GM19438 (cell line): ENCODE measurements at regions not wholly inside any gene's neighbourhood (a gene's known extent, or its start where the extent isn't known, plus 50 kb on each side); places are given as distances from the start of the nearest gene placed in this dataset.

ENCODE experiments used
- ATAC-seq: cut with Tn5 transposase; IDR thresholded peaks from one replicate; pipeline ENCODE4 v1.9.1; 2021; ENCODE audit warnings: low read depth; ENCODE audit not compliant: unreplicated experiment

DNA sequence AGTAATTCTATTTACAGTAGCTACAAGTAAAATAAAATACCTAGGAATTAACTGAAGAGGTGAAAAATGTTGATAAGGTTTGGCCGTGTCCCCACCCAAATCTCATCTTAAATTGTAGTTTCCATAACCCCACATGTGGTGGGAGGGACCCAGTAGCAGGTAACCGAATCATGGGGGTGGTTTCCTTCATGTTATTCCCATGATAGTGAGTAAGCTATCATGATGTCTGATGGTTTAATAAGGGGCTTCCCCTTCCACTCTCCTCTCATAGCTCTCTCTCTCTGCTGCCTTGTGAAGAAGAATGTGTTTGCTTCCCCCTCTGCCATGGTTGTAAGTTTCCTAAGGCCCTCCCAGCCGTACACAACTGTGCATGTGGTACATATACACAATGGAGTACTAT, 1170.7 kb downstream of the BCL11B start:
- no peak for ATAC-seq

DNA sequence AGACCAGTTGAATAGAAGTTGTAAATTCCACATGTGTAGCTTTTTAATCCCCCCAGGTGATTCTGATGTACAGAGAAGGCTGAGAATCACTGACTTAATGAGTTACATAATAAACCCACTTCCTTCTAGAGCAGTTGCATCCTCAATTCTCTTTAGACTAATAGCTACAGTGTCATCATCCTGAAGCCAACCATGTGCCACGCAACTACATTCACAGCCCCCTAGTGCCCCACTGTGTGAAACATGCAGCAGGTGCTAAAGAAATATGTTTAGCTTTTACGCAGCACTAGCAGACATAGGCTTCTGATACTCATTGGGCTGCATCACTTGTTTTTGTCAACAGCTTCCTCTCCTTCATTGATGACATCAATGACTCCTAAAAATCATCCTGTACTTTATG, 1168.3 kb downstream of the BCL11B start:
- ATAC-seq = no peak

DNA sequence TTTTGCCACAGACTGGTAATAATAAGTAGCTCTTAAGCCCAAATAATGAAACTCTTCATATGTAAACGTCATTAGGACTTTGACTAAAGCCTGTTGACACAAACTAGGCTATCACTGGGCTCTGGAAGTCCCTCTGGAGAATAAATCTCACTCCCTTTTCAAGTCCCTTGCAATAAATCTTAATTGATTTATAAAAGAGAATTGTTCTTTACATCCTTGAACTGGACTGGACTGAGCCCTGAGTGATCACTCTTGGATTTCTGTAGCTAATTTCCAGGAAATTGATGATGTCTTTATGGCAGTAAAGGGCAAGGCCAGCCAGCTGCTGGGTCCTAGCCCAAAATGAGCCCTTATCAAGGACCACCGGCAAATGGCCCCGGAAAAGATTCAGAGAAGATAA, 1162.7 kb downstream of the BCL11B start:
- ATAC-seq = no peak

DNA sequence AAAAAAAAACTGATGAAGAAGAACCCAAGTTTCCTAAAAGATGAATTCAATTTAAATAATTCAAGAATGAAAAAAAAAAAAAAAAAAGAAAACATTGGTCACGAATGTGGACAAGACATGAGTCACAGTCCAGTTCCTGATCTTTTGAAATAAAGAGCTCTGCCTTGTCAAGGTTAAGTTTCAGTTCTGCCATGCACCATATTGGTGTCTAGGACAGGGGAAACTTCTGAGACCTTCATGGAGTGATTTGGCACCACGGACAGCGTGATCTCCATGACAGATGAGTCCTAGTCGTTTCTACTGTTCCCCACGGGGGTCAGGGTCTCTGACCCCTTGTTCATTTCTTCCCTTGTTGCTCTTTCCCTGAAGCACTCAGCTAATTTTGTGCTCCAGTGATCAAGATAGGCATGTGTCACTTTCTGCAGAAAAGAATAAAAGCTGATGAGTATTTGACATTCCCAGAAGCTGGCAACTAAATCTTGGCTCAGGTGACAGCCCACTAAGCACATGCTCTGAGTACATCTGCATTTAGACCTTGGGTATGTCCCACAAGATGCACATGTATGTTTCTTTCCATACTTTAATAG, 1159.7 kb downstream of the BCL11B start:
- ATAC-seq = no peak

DNA sequence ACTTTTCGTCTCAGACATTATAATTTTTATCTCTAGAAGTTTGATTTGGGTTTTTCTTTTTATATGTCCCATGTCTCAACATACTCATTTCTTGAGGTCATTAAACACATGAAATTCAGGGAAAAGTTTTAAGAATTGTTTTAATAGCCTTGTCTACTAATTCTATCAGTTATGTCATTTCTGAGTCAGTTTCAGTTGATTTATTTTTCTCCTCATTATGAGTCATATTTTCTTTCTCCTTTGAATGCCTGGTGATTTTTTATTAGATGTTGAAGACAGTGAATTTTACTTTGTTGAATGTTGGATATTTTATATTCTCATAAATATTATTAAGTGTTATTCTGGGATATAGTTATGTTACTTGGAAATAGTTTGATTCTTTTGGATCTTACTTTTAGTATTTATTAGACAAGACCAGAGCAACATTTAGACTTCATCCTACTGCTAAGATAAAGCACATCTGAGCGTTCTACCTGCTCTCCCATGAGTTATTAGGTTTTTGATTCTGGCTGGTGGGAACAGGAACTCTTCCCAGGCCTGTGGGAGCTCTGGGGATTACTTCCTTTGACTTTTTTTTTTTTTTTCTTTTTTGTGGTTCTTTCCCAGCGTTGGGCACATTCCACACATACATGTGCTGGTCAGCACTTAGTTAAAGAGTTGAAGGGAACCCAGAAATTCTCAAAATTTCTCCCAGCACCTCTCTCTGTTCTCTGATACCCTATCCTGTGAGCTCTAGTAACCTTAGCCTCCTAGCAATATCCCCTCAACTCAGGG, 1157.7 kb downstream of the BCL11B start:
- ATAC-seq = no peak

DNA sequence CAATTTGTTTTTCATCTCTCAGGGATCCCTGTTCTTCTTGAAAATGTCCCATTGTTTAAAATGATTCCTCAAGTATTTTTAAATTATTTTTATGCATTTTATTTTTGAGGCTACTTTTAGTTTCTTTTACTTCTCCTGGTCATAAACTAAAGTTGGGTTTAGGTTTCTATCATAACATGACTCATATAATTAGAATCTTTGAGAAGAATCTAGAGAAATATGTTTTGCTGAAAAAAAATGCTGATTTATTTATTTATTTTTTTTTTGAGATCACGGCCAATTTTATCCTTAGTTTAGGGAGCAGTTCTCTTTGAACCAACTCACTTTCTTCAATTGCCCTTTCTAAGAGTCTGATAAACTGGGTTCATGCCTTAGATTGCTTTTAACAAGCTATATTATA, 1157.1 kb downstream of the BCL11B start:
- no peak for ATAC-seq

DNA sequence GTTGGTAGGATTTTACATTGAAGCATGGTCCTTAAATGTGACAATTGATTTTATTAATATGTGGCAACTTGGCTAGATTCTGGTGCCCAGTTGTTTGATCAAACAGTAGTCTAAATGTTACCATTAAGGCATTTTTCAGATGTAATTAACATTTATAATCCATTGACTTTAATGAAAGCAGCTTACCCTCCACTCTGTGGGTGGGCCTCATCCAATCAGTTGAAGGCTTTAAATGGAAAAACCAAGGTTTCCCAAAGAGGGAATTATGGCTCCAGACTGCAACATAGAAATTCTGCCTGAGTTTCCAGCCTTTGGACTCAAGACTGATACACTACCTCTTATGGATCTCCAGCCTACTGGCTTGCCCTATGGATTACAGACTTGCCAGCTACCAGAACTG, 1153.2 kb downstream of the BCL11B start:
- no peak for ATAC-seq

DNA sequence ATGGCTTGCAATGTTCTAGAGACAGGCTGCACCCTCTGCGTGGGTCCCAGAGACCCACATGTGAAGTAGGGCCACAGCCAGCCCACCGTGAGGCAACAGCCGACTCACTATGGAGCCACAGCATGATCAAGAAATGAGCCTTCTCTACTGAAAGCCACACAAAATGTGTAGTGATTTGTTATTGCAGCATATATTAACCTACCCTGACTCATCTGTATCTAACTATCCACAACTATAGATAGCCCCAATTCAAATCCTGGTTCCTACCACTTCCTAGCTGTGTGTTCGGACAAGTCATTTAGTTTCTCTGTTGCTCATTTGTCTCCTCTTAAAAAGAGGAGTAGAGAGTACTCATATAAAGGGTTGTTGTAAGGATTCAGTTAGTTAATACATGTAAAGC, 1152.3 kb downstream of the BCL11B start:
- no peak for ATAC-seq

DNA sequence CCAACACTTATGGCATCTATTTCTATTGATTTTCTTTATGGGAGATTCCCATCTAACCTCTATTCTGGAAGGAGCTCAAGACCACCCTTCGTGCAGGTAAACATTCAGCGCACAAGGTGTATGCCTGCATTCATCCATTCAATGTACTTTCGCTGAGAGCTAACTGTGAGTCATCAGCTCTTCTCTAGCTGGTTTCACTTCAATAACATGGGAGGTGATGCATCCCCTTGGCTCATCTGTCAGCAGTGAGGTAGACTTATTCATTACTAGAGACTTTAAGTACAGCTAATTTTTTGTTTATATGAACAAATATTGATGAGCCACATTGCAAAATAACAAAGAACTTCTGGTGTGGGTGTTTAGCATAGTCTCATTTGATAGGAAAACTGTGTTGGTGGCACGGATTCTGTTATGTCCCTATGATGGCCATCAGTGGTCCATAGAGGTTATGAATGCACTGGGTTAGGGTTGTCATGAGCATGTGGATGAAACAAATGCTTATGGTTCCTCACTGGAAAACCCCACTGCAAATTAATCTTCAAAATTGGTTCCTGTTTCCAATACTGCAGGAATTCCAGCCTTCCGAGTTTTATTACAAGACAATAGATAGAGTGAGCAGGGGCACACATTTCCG, 1151.0 kb downstream of the BCL11B start:
- no peak for ATAC-seq

DNA sequence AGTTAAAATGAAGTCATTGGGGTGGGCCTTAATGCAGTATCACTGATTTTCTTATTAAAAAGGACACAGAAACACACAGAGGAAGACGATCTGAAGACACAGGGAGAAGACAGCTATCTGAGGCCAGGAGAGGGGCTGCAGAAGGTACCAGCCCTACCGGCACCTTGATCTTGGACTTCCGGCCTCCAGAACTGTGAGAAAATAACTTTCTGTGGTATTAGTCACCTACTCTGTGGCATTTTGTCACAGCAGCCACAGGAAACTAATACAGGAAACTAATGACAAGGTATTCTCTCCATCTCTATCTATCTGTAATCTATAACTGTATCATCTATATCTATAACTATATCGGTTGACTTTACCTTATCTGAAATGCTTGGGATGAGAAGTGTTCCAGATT, 1149.5 kb downstream of the BCL11B start:
- ATAC-seq = no peak

DNA sequence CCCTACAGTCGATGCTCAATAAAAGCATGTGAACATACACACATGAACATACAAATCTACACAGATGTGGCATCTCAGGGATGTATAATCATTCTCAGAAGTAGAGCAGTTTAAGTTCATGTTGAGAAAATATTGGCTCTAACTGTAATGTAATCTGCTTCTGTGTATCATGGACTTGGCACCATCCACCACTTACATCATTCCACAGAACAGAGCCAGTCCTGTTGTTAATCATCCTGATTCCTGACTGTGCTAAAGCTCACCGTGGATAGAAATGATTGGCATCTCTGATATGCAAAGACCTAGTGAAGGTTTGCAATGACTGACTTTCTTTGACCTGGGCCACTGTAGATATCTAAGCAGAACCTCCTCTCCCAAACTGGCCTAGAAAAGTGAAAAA, 1141.3 kb downstream of the BCL11B start:
- no peak for ATAC-seq

DNA sequence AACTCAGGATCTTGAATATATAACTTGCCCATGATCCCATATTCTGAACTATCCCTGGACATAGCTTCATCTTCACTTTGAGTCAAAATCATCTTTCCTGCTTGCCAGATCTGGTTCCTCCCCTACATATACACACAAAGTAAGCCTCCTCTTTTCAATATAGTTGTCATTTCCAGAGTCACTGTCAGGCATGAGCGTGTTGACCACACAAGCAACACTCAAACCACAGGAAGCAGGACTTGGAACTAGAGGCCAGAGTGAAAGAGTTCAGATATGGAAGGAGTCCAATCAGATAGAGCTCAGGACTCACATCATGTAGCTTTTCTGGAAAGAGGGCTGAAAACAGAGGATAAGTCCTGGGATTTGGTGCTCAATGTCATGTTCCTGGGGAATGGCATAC, 1140.6 kb downstream of the BCL11B start:
- no peak for ATAC-seq

DNA sequence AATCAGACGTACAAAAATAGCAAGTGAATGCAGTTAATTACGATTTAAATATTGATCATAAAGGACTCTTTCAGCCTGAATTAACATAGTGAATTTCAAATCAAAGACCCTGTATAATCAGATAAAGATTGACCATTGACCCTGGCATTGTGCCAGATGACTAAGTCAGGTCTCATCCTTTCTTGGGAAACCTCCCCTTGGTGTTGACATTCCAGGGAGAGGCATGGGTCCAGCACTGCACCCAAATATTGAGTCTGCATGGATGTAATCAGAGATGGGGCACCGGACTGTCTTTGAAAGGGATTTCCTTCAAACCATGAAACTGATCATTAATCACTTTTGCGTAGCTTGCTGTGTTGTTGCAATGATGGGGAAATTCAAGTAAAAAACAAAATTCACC, 1138.2 kb downstream of the BCL11B start:
- ATAC-seq = no peak

DNA sequence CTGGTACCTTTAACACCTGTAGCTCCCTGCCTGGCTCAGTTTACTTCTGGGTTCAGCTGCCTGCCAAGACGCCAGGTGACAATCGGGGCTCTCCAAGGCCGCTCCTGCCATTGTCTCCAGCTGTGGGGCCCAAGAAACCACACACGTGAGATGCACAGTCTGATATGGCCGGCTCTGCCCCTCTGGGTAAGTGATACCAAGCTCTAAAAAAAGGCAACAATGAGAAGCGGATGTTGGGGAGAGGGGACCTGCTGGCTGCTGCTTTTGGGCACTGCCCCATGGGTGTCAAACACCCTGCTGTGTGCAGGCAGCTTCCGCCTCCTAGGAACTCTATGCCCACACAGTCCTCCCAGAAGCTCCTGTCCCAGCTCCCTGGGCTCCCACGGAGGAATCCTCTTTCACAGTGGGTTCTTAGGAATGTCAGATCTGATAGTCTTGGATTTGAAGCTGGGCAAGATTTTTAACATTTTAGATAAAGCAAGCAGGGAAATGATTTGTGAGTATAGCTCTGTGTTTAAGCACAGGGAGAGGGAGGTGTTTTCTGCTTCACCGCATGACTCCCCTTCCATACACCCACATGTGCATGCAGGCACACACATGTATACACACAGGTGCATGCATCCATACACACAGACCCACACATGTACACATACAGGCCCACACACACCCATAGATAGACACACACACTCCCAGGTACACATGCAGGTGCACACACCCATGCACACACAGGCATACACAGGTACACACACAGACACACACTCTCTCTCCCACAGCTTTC, 1135.8 kb downstream of the BCL11B start:
- no peak for ATAC-seq

DNA sequence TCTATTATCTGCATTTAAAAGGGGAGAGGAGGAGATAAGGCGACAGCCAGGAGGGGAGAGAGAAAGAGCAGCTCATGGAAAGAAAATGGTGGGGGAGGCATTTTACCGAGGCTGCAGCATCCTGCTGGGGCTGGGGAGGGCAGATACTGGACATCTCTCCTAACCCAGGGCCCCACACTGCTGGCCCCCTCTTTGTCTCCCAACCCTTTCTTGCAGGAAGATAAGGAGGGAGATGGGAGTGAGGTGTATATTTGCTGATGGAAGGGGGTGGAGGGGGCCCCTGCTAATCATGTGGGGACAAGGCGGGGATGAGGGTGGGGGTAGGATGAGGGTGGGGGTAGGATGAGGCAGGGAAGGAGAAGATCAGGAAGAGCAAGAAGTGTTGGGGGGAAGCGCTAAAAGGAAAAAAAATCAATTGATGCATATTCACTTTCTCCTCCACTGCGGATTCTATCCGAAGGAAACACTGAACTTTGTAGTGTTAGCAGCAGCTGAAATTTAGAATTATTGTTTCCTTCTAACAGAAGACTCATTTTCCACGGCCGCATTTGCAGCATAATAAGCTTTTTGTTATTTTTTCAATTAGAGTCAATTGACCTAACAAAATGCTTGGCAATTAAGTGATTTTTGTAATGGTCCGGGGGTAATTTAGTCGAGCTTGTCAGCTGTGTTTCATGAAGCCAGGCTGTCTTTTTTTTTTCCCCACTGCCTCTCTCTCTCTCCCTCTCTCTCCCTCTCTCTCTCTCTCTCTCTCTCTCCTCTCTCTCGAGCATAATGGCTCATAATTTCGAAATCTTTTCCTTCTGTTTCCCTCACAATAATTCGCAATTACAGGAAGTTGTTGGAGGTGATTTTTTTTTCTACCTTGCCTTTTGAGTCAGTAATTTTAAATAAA, 1134.6 kb downstream of the BCL11B start:
- ATAC-seq = no peak

DNA sequence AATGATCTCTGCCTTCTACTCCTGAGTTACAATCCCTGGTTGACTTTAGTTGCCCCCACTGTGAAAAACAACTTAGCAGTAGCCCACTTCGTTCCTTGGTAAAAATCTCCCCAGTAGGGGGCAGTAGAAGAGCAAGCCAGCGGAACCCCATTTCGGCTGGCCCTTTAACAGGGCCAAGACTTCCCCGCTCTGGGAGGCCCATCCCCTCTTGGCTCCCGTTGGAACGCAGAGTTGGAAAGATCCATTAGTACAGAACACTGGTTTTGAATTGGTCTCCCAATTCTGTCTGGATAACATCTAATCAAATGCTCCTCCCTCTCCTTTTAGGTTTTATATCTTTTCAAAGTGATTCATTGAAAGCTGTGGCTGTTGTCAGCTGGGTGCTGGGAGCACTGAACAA, 1133.3 kb downstream of the BCL11B start:
- no peak for ATAC-seq

DNA sequence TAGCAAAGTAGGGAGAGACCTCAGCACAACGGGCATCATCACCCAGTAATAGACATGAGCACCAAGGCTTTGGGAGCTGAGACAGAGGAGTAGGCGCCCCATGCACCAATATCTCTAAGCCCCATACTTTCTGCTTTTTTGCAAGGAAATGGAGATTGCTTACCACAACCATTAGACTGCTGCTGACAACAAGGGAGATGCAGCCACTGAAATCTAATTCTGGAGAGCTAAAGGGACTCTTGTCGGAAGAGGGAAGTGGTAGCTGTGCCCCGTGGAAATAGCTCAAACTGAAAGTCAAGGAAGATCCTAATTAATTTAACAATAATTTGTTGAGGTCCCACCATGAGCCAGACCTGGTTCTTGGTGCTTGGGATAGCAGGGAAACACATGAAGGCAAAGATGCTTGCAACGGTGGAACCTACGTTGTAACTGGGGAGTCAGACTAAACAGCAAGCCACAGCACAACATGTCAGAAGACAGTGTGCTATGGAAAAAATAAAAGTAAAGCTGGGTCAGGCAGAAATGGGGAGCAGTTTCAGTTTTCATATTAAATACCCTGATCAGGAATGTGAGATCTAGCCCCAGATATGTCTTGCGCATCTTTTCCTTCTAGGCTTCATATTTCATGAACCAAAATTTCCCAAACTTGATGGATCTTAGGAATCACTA, 1131.0 kb downstream of the BCL11B start:
- no peak for ATAC-seq

DNA sequence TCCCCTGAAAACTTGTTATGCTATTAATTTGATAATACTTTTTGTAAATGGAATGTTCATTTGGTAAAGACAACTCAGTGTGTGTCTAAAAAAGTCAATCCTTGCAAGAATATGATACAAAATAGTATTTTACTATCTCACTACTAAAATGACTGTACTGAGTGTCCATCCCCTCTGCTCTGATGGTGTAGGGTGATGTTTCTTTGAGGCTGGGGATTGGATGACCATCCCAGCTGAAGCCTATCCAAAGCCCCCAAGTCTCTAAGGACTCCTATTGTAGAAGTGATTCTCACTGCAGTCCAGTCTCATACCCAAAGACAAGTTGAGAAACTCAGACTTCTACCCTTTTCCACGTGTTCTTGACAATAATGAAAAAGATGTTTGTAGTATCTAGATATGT, 1128.4 kb downstream of the BCL11B start:
- no peak for ATAC-seq

DNA sequence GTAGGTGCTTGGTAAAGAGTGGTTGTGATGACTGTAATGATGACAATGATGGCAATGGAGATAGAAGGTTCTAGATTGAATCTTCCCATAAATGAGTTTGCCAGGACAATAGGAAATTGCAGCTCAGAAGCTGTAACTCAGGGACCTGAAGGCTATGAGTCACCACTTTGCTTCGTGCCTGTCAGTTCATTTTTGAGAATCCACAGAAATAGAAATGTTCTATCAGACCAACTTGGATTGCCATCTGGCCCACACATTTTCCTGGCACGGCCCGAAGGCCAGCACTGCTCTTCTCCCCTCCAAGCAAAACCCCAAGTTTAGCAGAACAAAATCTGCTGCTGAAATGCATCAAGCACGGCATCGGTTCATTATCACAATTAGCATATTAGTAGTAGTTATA, 1127.0 kb downstream of the BCL11B start:
- ATAC-seq = no peak

DNA sequence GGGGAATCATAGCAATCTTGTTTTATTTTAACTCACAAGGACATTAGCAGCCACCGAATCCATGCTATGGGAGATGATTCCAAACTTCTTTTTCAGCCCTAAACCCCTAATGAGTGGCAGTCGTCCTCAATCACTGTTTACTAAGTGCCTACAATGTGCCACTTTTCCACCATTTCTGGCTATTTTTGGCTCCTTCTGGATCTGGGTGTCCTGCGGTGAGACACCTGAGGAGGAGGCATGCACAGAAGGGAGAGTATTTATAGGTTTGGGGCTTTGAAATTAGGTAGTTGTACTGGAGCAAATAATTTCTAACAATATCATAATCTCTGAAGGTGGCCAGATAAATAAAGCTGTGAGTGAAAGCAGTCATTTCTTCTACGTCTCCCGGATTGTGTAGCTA, 1125.6 kb downstream of the BCL11B start:
- no peak for ATAC-seq
